ENCODE measurements at regions not wholly inside any gene's neighbourhood (a gene's known extent, or its start where the extent isn't known, plus 50 kb on each side); places are given as distances from the start of the nearest gene placed in this dataset.

DNA sequence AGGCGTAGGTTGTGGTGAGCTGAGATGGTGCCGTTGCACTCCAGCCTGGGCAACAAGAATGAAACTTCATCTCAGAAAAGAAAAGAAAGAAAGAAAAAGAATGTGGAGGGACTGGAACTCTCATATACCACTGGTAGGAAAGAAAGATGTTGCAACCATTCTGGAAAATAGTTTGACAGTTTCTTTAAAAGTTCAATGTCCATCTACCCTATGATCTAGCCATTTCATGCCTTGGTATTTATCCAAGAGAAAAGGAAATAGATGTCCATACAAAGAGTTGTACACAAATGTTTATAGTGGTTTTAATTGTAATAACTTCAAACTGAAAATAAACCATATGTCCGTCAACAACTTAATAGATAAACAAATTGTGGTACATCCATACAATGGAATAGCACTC lies 190.1 kb upstream of the ZNF217 start:
- no peaks in the 10 kb centered on the region for H3K9me2 ChIP-seq (ENCODE audit: insufficient read depth)
- no peaks in the 10 kb centered on the region for H4K20me1 ChIP-seq (ENCODE audit: insufficient read depth)
- H3K4me3 ChIP-seq = no peak overlapping the region
- ChIA-PET CTCF (no interaction called here), POLR2A (ENCODE audit: unreplicated experiment) (interaction anchor here (0.6 kb wide), 1 partner anchor 24 kb away, joined by 3 read pairs; no protein-coding TSS in a partner anchor)
- no peaks in the 10 kb centered on the region for H3K27me3 ChIP-seq (ENCODE audit: insufficient read depth, low read depth)
- no peaks in the 10 kb centered on the region; the same call in 1 of the 2 replicates for H3K9me3 ChIP-seq (ENCODE audit: insufficient read depth, low read depth)
- H3K4me2 ChIP-seq = no peak overlapping the region
- H2AFZ ChIP-seq = no peak overlapping the region
- TF ChIP-seq, protein P1, sequence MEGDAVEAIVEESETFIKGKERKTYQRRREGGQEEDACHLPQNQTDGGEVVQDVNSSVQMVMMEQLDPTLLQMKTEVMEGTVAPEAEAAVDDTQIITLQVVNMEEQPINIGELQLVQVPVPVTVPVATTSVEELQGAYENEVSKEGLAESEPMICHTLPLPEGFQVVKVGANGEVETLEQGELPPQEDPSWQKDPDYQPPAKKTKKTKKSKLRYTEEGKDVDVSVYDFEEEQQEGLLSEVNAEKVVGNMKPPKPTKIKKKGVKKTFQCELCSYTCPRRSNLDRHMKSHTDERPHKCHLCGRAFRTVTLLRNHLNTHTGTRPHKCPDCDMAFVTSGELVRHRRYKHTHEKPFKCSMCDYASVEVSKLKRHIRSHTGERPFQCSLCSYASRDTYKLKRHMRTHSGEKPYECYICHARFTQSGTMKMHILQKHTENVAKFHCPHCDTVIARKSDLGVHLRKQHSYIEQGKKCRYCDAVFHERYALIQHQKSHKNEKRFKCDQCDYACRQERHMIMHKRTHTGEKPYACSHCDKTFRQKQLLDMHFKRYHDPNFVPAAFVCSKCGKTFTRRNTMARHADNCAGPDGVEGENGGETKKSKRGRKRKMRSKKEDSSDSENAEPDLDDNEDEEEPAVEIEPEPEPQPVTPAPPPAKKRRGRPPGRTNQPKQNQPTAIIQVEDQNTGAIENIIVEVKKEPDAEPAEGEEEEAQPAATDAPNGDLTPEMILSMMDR (conservative IDR thresholded peaks at IDR 0.05) = no peak
- TF ChIP-seq EZH2 (IDR thresholded peaks at IDR 0.05; ENCODE audit: low read depth) = no peak
- no peaks in the 10 kb centered on the region for H3K36me3 ChIP-seq (ENCODE audit: low read depth)
- no peak for DNase-seq
- H3F3A ChIP-seq (ENCODE audit: insufficient read depth, low read depth) = peaks cover 40% of the 10 kb centered on the region
- intact Hi-C loops (cut with micrococcal nuclease; ENCODE audit: unreplicated experiment) = no loop called here
- BruUV-seq (replicated peaks) = no TSS peak
- no peak overlapping the region for H3K27ac ChIP-seq
- no peaks in the 10 kb centered on the region for H3K79me2 ChIP-seq (ENCODE audit: low read depth)
- peaks cover 52% of the 10 kb centered on the region for H3K4me1 ChIP-seq (replicated peaks; ENCODE audit: insufficient read depth)

DNA sequence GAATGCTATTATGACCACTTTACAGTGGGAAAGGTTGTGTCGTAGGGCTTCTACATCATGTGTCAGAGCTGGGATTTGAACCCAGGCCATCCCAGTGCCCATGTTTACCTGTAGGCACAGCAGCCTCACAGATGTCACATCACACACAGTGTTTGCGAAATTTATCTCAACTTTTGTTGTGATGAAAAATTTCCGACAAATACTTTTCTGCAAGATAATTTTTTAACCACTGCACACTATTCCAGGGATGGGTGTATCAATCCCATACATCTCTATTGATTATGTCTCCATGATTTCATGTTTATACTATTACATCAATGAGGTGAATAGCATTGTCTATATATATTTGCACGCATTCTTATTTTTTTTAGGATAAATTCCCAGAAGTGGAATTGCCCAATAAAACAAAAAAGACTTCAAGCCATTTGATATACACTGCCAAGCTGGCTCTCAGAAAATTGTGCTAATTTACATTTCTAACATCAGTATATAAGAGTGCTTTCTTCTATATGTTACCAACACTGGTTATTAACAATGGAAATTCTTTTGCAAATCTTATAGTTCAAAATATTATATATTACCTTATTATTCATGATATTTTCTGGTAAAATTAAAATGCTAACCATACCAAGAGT lies 189.1 kb upstream of the ZNF217 start:
- H3K9me2 ChIP-seq (ENCODE audit: insufficient read depth) = no peaks in the 10 kb centered on the region
- no TSS peak for BruUV-seq (replicated peaks)
- no peaks in the 10 kb centered on the region for H3K79me2 ChIP-seq (ENCODE audit: low read depth)
- H3K27me3 ChIP-seq (ENCODE audit: insufficient read depth, low read depth) = no peaks in the 10 kb centered on the region
- H3F3A ChIP-seq (ENCODE audit: insufficient read depth, low read depth) = peaks cover 30% of the 10 kb centered on the region
- H4K20me1 ChIP-seq (ENCODE audit: insufficient read depth) = no peaks in the 10 kb centered on the region
- ChIA-PET CTCF (no interaction called here), POLR2A (ENCODE audit: unreplicated experiment) (no interaction called here)
- no peaks in the 10 kb centered on the region; the same call in 1 of the 2 replicates for H3K9me3 ChIP-seq (ENCODE audit: insufficient read depth, low read depth)
- H2AFZ ChIP-seq = no peak overlapping the region
- no peaks in the 10 kb centered on the region for H3K36me3 ChIP-seq (ENCODE audit: low read depth)
- no peak overlapping the region for H3K4me2 ChIP-seq
- no peak overlapping the region for H3K4me3 ChIP-seq
- intact Hi-C loops (cut with micrococcal nuclease; ENCODE audit: unreplicated experiment) = no loop called here
- no peak for TF ChIP-seq EZH2 (IDR thresholded peaks at IDR 0.05; ENCODE audit: low read depth)
- TF ChIP-seq, protein P1 (conservative IDR thresholded peaks at IDR 0.05) = no peak
- no peak overlapping the region for H3K27ac ChIP-seq
- no peak for DNase-seq
- peaks cover 42% of the 10 kb centered on the region for H3K4me1 ChIP-seq (replicated peaks; ENCODE audit: insufficient read depth)

DNA sequence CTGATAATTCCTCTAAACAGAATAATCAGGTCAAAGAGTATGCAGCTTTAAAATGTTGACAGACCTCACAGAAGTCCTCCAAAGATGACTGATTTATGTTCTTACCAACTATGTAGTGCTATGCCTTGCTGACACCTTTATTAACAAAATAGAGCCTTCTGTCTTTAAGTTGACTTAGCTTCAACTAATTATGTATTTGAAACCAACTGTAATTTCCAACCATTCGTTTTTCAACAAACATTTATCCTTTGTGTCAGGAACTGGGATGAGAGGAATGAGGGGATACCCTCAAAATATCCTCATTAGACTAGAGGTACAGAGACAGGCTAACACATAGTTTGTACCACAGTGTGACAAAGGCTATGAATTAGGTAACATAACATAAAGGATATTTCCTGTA lies 186.2 kb upstream of the ZNF217 start:
- no peak for DNase-seq
- H3K4me1 ChIP-seq (replicated peaks; ENCODE audit: insufficient read depth) = peaks cover 20% of the 10 kb centered on the region
- H3F3A ChIP-seq (ENCODE audit: insufficient read depth, low read depth) = peaks cover 13% of the 10 kb centered on the region
- H3K27me3 ChIP-seq (ENCODE audit: insufficient read depth, low read depth) = no peaks in the 10 kb centered on the region
- no peaks in the 10 kb centered on the region for H3K79me2 ChIP-seq (ENCODE audit: low read depth)
- BruUV-seq (replicated peaks) = no TSS peak
- no peak overlapping the region for H3K27ac ChIP-seq
- POLR2A ChIA-PET (ENCODE audit: unreplicated experiment) = interaction anchor here (0.6 kb wide), 1 partner anchor 78 kb away, joined by 5 read pairs; no protein-coding TSS in a partner anchor
- no peaks in the 10 kb centered on the region for H3K9me2 ChIP-seq (ENCODE audit: insufficient read depth)
- no peak overlapping the region for H2AFZ ChIP-seq
- CTCF ChIA-PET = interaction anchor here (0.6 kb wide), 1 partner anchor 160 kb away, joined by 3 read pairs; no protein-coding TSS in a partner anchor
- peaks cover 2% of the 10 kb centered on the region; the same call in 1 of the 2 replicates for H3K9me3 ChIP-seq (ENCODE audit: insufficient read depth, low read depth)
- no peak for TF ChIP-seq EZH2 (IDR thresholded peaks at IDR 0.05; ENCODE audit: low read depth)
- TF ChIP-seq, protein P1 (conservative IDR thresholded peaks at IDR 0.05) = no peak
- H4K20me1 ChIP-seq (ENCODE audit: insufficient read depth) = no peaks in the 10 kb centered on the region
- intact Hi-C loops (cut with micrococcal nuclease; ENCODE audit: unreplicated experiment) = no loop called here
- no peak overlapping the region for H3K4me2 ChIP-seq
- H3K4me3 ChIP-seq = no peak overlapping the region
- no peaks in the 10 kb centered on the region for H3K36me3 ChIP-seq (ENCODE audit: low read depth)
